H9 (cell line): ENCODE measurements at regions not wholly inside any gene's neighbourhood (a gene's known extent, or its start where the extent isn't known, plus 50 kb on each side); places are given as distances from the start of the nearest gene placed in this dataset.

Experiments used
- DNase-seq: peaks from one replicate; pipeline ENCODE4 v3.0.0-alpha.2; 2017
- H2AFZ ChIP-seq: one replicate; pipeline ENCODE4 v1.6.1; 2013; ENCODE audit warnings: mild to moderate bottlenecking, low read length, control low read depth, moderate library complexity
- H2AK5ac ChIP-seq: 2 replicates; pipeline ENCODE4 v1.6.1; 2013; ENCODE audit warnings: low read length, control low read depth, mixed read lengths; ENCODE audit not compliant: insufficient read length
- H2BK120ac ChIP-seq: one replicate; pipeline ENCODE4 v1.6.1; 2013; ENCODE audit warnings: low read depth, mild to moderate bottlenecking, low read length, control low read depth, inconsistent platforms; ENCODE audit not compliant: poor library complexity, severe bottlenecking
- H2BK12ac ChIP-seq: 2 replicates; pipeline ENCODE4 v1.6.1; 2013; ENCODE audit warnings: low read length, control low read depth, mixed read lengths, low read depth; ENCODE audit not compliant: insufficient read length
- H2BK15ac ChIP-seq: 2 replicates; pipeline ENCODE4 v1.6.1; 2013; ENCODE audit warnings: low read depth, low read length, control low read depth
- H2BK20ac ChIP-seq: one replicate; pipeline ENCODE4 v1.6.1; 2013; ENCODE audit warnings: low read depth, mild to moderate bottlenecking, low read length, control low read depth, inconsistent platforms; ENCODE audit not compliant: poor library complexity, severe bottlenecking
- H2BK5ac ChIP-seq: 2 replicates; pipeline ENCODE4 v1.6.1; 2013; ENCODE audit warnings: low read length, control low read depth, mixed read lengths; ENCODE audit not compliant: insufficient read length
- H3K14ac ChIP-seq: 2 replicates; pipeline ENCODE4 v1.6.1; 2013; ENCODE audit warnings: low read length, control low read depth; ENCODE audit not compliant: insufficient read depth
- H3K18ac ChIP-seq: 2 replicates; pipeline ENCODE4 v1.6.1; 2013; ENCODE audit warnings: low read depth, mild to moderate bottlenecking, mixed read lengths, low read length, control low read depth; ENCODE audit not compliant: insufficient read length
- H3K23ac ChIP-seq: 2 replicates; pipeline ENCODE4 v1.6.1; 2013; ENCODE audit warnings: low read length, control low read depth, mixed read lengths, low read depth; ENCODE audit not compliant: insufficient read length
- H3K23me2 ChIP-seq: 2 replicates; pipeline ENCODE4 v1.6.1; 2013; ENCODE audit warnings: low read depth, mild to moderate bottlenecking, mixed read lengths, low read length, control low read depth; ENCODE audit not compliant: insufficient read length, poor library complexity, severe bottlenecking
- H3K27ac ChIP-seq: 2 replicates; pipeline ENCODE4 v1.5.1; 2013; ENCODE audit warnings: low read length, control low read depth, mixed read lengths, low read depth; ENCODE audit not compliant: insufficient read length
- H3K27me3 ChIP-seq: 2 replicates; pipeline ENCODE4 v1.6.1; 2013; ENCODE audit warnings: low read length, control low read depth, inconsistent platforms; ENCODE audit not compliant: insufficient read depth
- H3K4ac ChIP-seq: 2 replicates; pipeline ENCODE4 v1.6.1; 2013; ENCODE audit warnings: low read depth, mild to moderate bottlenecking, control low read depth, inconsistent platforms, low read length, moderate library complexity
- H3K4me1 ChIP-seq: 2 replicates; pipeline ENCODE4 v1.6.1; 2013; ENCODE audit warnings: low read length, control low read depth, inconsistent platforms; ENCODE audit not compliant: insufficient read depth
- H3K4me2 ChIP-seq: 2 replicates; pipeline ENCODE4 v1.6.1; 2013; ENCODE audit warnings: low read length, control low read depth, mixed read lengths; ENCODE audit not compliant: insufficient read length, insufficient read depth
- H3K56ac ChIP-seq: 2 replicates; pipeline ENCODE4 v1.6.1; 2013; ENCODE audit warnings: low read depth, mild to moderate bottlenecking, mixed read lengths, low read length, control low read depth; ENCODE audit not compliant: insufficient read length
- H3K79me1 ChIP-seq: 2 replicates; pipeline ENCODE4 v1.6.1; 2013; ENCODE audit warnings: low read depth, mild to moderate bottlenecking, moderate library complexity, low read length, control low read depth, inconsistent platforms; ENCODE audit not compliant: insufficient read depth, poor library complexity, severe bottlenecking
- H3K79me2 ChIP-seq: 2 replicates; pipeline ENCODE4 v1.6.1; 2013; ENCODE audit warnings: low read length, control low read depth, inconsistent platforms; ENCODE audit not compliant: insufficient read depth
- H3K9ac ChIP-seq: 2 replicates; pipeline ENCODE4 v1.6.1; 2013; ENCODE audit warnings: low read length, control low read depth, mixed read lengths; ENCODE audit not compliant: insufficient read length; ENCODE audit errors: extremely low read depth
- H3K9me3 ChIP-seq: one replicate; pipeline ENCODE4 v1.6.1; 2013; ENCODE audit warnings: low read depth, low read length, inconsistent platforms; ENCODE audit not compliant: control insufficient read depth
- H3T11ph ChIP-seq: one replicate; pipeline ENCODE4 v1.6.1; 2013; ENCODE audit warnings: mild to moderate bottlenecking, low read length, control low read depth, inconsistent platforms
- H4K20me1 ChIP-seq: one replicate; pipeline ENCODE4 v1.6.1; 2013; ENCODE audit not compliant: control insufficient read depth, insufficient read length, insufficient read depth
- H4K5ac ChIP-seq: 2 replicates; pipeline ENCODE4 v1.6.1; 2013; ENCODE audit warnings: low read depth, mild to moderate bottlenecking, mixed read lengths, low read length, control low read depth; ENCODE audit not compliant: insufficient read length
- H4K8ac ChIP-seq: replicated peaks from 2 replicates; pipeline ENCODE4 v1.6.1; 2013; ENCODE audit warnings: low read length, control low read depth, mixed read lengths, low read depth; ENCODE audit not compliant: insufficient read length
- H4K91ac ChIP-seq: 2 replicates; pipeline ENCODE4 v1.6.1; 2013; ENCODE audit warnings: low read depth, mild to moderate bottlenecking, moderate library complexity, mixed read lengths, low read length, control low read depth; ENCODE audit not compliant: insufficient read length
- H3K27ac Mint-ChIP-seq, 3 experiments: 2 replicates in 2 of 3; 3 replicates in 1 of 3; pipeline ENCODE4 v1.8.0; 2020 to 2021; ENCODE audit warnings: mixed read lengths in 3 of 3, mild to moderate bottlenecking in 1 of 3, moderate library complexity in 1 of 3
- H3K27me3 Mint-ChIP-seq: 2 replicates; pipeline ENCODE4 v1.8.0; 2021; ENCODE audit warnings: low read depth, mild to moderate bottlenecking, moderate library complexity, mixed read lengths
- H3K36me3 Mint-ChIP-seq, 3 experiments: 2 replicates in 2 of 3; 3 replicates in 1 of 3; pipeline ENCODE4 v1.8.0; 2020 to 2021; ENCODE audit warnings: low read depth in 3 of 3, mixed read lengths in 3 of 3; ENCODE audit not compliant: insufficient read depth in 1 of 3
- H3K4me1 Mint-ChIP-seq, 2 experiments: 2 replicates each; pipeline ENCODE4 v1.8.0; 2020; ENCODE audit warnings: mixed read lengths in 2 of 2
- H3K4me3 Mint-ChIP-seq, 2 experiments: 2 replicates in 1 of 2; 3 replicates in 1 of 2; pipeline ENCODE4 v1.8.0; 2020 to 2021; ENCODE audit warnings: mild to moderate bottlenecking in 2 of 2, mixed read lengths in 2 of 2, moderate library complexity in 1 of 2
- H3K9me3 Mint-ChIP-seq, 2 experiments: 2 replicates in 1 of 2; 3 replicates in 1 of 2; pipeline ENCODE4 v1.8.0; 2020; ENCODE audit warnings: mild to moderate bottlenecking in 2 of 2, mixed read lengths in 2 of 2, moderate library complexity in 1 of 2
- CTCF ChIP-seq: fragments of 200-600 bp; sonication (generic); conservative IDR thresholded peaks from 3 replicates; pipeline ENCODE4 v1.8.0; 2021; ENCODE audit warnings: antibody characterized with exemption, mild to moderate bottlenecking
- WGBS: extraction: QIAGEN DNeasy Blood & Tissue Kit; methylation state at CpG from one replicate; pipeline ENCODE4 v1.1.7; 2013; ENCODE audit warnings: missing lambda C conversion rate, low lambda C conversion rate, mixed read lengths; ENCODE audit not compliant: insufficient read length; ENCODE audit errors: extremely low coverage; 5-methylcytosine and 5-hydroxymethylcytosine counted together

GRCh38 chr5:77861576-77861975 lies 85.4 kb upstream of the TBCA start:
- H4K91ac ChIP-seq = no peak overlapping the region

More at GRCh38 chr5:77861576-77861975, 85.4 kb upstream of the TBCA start:
- no peak overlapping the region for H2BK12ac ChIP-seq
- TF ChIP-seq CTCF = no peak
- Mint-ChIP-seq H3K4me3 (no peak overlapping the region), H3K9me3 (no peaks in the 10 kb centered on the region), H3K36me3 (no peaks in the 10 kb centered on the region), H3K4me1 (no peaks in the 10 kb centered on the region), H3K27ac (no peak overlapping the region), H3K27me3 (peaks cover 94% of the 10 kb centered on the region)
- no peaks in the 10 kb centered on the region for H3K79me1 ChIP-seq
- no peak overlapping the region for H2BK20ac ChIP-seq
- H3K9ac ChIP-seq = no peak overlapping the region
- no peak overlapping the region for H3K18ac ChIP-seq
- H4K8ac ChIP-seq = no peak overlapping the region
- H3K4me2 ChIP-seq = no peak overlapping the region
- no peaks in the 10 kb centered on the region for H3K23me2 ChIP-seq
- no peak overlapping the region for H2AFZ ChIP-seq
- WGBS = no CpG with 5 or more reads among the region's 1 CpG
- H3K27me3 ChIP-seq = peaks cover 4% of the 10 kb centered on the region; the same call in 1 of the 2 replicates
- no peaks in the 10 kb centered on the region for H3K9me3 ChIP-seq
- no peak overlapping the region for H4K5ac ChIP-seq
- H3K4me1 ChIP-seq = no peaks in the 10 kb centered on the region
- no peak overlapping the region for H3K27ac ChIP-seq
- no peak overlapping the region for H2BK15ac ChIP-seq
- H4K20me1 ChIP-seq = no peaks in the 10 kb centered on the region
- H2AK5ac ChIP-seq = no peak overlapping the region
- H3K56ac ChIP-seq = no peak overlapping the region
- no peak overlapping the region for H3K23ac ChIP-seq
- H3K79me2 ChIP-seq = no peaks in the 10 kb centered on the region
- H3K14ac ChIP-seq = no peak overlapping the region
- no peak overlapping the region for H3T11ph ChIP-seq
- DNase-seq = no peak
- H2BK120ac ChIP-seq = no peak overlapping the region
- no peak overlapping the region for H2BK5ac ChIP-seq
- H3K4ac ChIP-seq = no peak overlapping the region
